GM21381 (cell line): ENCODE measurements at regions not wholly inside any gene's neighbourhood (a gene's known extent, or its start where the extent isn't known, plus 50 kb on each side); places are given as distances from the start of the nearest gene placed in this dataset.
"Not testable (repeated sequence)": the region's sequence is repeated elsewhere in the genome, so short reads cannot be mapped to it uniquely, and the experiment has no call there.

ENCODE experiments used
- ATAC-seq: cut with Tn5 transposase; IDR thresholded peaks from one replicate; pipeline ENCODE4 v1.9.1; 2021; ENCODE audit warnings: mild to moderate bottlenecking, moderate library complexity; ENCODE audit not compliant: unreplicated experiment

DNA sequence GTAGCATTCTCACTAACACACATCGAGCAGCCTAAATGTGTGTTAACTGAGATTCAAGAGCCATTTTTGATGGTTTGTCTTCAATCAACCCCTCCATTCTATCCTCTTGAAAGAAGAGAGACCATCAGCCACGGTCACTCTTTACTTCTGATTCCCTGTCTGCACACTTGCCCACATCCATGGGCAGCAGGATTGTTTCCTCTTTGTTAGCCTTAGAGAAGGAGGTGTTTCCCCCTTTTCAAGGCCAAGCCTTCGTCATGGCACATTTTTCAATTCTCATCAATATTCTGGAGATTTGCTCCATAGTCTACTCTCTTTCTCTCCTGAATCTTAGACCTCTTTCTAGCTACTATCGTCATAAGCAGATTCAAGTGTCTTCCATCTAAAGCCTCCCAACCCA lies 522.4 kb upstream of the NAALADL2 start:
- no peak for ATAC-seq

DNA sequence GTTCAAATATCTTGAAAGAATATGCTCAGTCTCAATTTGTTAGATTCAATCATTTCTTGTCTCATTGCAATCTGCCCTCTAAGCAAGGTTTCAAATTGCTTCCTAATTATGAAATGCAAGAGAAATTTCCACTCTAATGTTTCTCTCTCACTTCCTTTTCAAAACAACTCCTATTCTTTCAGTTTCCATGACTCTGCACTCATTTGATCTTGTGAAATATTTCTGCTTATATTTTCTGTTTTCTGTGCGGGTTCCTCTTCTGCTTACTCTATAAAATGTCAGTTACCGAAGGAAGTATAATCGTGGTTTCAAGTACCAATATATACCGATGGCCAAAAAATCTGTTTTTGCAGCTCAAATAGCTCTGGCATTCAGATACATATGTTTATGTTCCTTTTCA lies 521.9 kb upstream of the NAALADL2 start:
- no peak for ATAC-seq

DNA sequence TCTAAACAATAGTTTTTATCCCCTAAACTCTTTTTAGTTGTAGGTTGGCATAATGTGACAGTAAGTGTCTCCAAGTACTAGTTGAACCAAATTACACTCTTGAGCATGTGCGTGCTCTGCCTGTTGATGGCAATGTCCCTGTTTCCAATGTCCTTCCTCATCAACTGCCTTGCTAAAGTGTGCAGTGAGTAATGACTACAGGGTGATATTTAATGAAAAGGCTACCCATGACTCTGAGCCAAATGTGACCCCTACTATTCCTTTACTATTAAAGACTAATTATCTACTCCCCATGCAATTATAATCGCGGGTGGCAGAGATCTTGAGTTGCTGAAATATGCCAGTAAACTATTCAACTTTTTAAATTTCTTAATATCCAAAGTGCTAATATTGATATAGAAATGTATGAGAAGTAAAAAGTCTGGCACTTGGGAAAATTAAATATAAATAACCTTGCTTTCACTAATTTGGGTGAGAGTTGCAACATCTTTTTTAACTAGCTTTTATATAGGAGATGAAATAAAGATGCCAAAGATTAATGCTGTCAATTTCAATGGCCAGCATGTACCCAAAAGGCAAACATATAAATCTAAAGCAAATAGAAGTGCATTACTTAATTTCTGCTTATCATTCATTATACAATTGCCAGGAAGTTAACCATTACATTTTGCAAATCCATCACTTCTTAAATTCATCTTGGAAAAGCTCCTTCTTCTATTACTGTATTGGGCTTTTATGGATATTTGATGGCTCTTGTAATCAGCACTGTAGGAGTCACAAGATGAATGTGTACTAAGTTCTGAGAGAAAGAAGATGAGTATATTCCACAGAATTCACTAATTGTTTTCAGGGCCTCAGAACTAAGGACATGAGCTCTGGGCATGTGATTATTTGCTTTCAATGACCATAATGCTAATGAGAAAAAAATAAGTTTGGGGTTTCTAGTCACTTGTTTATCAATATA lies 518.2 kb upstream of the NAALADL2 start:
- no peak for ATAC-seq

GRCh38 chr3:174342171-174342570 lies 517.0 kb upstream of the NAALADL2 start:
- no peak for ATAC-seq

GRCh38 chr3:174342941-174343501 lies 516.1 kb upstream of the NAALADL2 start:
- no peak for ATAC-seq

DNA sequence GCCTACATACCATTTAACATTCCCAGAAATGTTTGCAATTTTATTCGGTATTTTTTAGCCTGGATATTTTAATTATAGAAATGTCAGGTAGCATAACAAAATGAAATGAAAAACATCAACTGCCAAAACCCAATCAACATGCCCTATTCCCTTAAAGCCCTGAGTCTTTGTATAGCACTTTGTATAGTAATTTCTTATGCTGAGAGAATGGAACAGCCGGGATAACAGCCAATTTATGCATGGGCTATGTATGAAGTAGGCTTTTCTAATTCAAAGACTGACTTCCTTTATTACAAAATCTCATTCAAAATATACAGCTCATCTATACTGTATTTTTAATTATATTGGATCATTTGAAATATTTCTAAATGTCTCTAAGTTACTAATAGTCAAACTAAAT lies 513.0 kb upstream of the NAALADL2 start:
- no peak for ATAC-seq

GRCh38 chr3:174346571-174346970 lies 512.6 kb upstream of the NAALADL2 start:
- ATAC-seq: no peak

- no peak for ATAC-seq
These were observed 511.5 kb upstream of the NAALADL2 start for GRCh38 chr3:174347474-174348138.

GRCh38 chr3:174352227-174352626 lies 506.9 kb upstream of the NAALADL2 start:
- no peak for ATAC-seq

GRCh38 chr3:174355505-174355904 lies 503.6 kb upstream of the NAALADL2 start:
- no peak for ATAC-seq

GRCh38 chr3:174356596-174356995 lies 502.5 kb upstream of the NAALADL2 start:
- ATAC-seq: no peak

- no peak for ATAC-seq
These were observed 500.9 kb upstream of the NAALADL2 start for GRCh38 chr3:174358252-174358651.

GRCh38 chr3:174362556-174362955 lies 496.6 kb upstream of the NAALADL2 start:
- ATAC-seq: no peak

- ATAC-seq: no peak
These were observed 495.9 kb upstream of the NAALADL2 start for GRCh38 chr3:174363256-174363655.

GRCh38 chr3:174365796-174366195 lies 493.3 kb upstream of the NAALADL2 start:
- ATAC-seq: no peak

DNA sequence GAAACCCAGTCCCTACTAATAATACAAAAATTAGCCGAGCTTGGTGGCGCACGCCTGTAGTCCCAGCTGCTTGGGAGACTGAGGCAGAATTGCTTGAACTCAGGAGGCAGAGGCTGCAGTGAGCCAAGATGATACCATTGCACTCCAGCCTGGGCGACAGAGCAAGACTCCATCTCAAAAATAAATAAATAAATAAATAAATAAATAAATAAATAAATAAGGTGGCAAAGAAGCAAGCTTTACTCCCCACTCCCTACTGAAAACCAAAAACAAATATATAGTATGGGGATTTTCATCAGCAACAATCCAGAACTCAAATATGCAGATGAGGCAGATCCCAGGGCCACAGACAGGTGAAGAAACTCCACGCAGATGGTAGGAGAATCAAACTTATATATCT lies 492.2 kb upstream of the NAALADL2 start:
- ATAC-seq: not testable (repeated sequence)

GRCh38 chr3:174376346-174376745 lies 482.8 kb upstream of the NAALADL2 start:
- no peak for ATAC-seq

DNA sequence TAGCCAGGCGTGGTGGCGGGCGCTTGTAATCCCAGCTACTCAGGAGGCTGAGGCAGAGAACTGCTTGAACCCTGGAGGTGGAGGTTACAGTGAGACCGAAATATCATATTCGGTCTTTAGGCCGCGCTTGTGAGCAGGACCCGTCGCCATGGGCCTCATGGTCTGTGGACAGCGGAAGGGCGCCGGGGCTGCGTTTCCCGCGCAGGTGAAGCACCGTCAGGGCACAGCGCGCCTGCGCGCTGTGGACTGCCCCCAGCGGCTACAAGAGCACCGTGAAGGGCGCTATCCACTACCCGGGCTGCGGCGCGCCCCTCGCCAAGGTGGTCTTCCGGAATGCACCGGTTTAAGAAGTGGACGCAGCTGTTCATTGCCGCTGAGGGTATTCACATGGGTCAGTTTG lies 482.0 kb upstream of the NAALADL2 start:
- ATAC-seq: no peak

DNA sequence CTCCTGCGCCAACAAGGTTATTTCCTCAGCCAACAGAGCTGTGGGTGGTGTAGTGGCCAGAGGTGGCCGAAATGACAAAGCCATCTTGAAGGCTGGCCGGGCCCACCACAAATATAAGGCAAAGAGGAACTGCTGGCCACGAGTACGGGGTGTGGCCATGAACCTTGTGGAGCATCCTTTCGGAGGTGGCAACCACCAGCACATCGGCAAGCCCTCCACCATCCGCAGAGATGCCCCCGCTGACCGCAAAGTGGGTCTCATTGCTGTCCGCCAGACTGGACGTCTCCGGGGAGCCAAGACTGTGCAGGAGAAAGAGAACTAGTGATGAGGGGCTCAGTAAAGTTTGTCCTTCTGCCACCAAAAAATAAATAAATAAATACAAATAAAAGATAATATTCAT lies 481.4 kb upstream of the NAALADL2 start:
- ATAC-seq: no peak

- ATAC-seq: no peak
These were observed 476.3 kb upstream of the NAALADL2 start for GRCh38 chr3:174382878-174383277.

DNA sequence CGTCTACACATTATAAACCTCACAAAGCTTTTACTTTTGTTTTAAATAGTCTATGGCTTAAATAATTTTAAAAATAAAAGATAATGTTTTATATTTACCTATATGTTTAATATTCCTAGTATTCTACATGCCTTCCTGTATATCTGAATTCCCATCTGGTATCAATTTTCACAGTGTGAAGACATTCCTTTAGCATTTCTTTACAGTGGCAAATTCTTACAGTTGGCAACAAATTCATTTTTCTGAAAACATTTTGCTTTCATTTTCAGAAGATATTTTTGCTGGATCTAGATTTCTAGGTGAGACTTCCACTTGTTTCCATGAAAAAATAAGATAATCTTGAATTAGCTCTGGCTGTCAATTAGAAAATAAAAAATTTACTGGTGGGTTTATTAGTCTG lies 471.4 kb upstream of the NAALADL2 start:
- no peak for ATAC-seq

GRCh38 chr3:174397848-174398247 lies 461.3 kb upstream of the NAALADL2 start:
- ATAC-seq: no peak
